Astrocyte (in vitro differentiated cells and primary cell): ENCODE measurements at regions not wholly inside any gene's neighbourhood (a gene's known extent, or its start where the extent isn't known, plus 50 kb on each side); places are given as distances from the start of the nearest gene placed in this dataset.

Source experiments
- DNase-seq: peaks from one replicate; pipeline ENCODE4 v3.0.0-alpha.2; 2010; ENCODE audit warnings: low read depth
- FAIRE-seq: peaks from 2 replicates; lab custom pipeline; 2011; peaks lifted over from hg19 to GRCh38; lab: Jason Lieb, UNC
- H2AFZ ChIP-seq: 2 replicates; pipeline ENCODE4 v1.6.0; 2012; ENCODE audit warnings: low read depth, low read length, inconsistent platforms
- H3K27ac ChIP-seq: 2 replicates; pipeline ENCODE4 v1.5.1; 2011; ENCODE audit warnings: low read depth, low read length, inconsistent platforms
- H3K27me3 ChIP-seq: 2 replicates; pipeline ENCODE4 v1.6.0; 2011; ENCODE audit warnings: low read length, inconsistent platforms; ENCODE audit not compliant: insufficient read depth
- H3K36me3 ChIP-seq: 2 replicates; pipeline ENCODE4 v1.5.1; 2011; ENCODE audit warnings: low read length, inconsistent platforms; ENCODE audit not compliant: insufficient read depth
- H3K4me1 ChIP-seq: 2 replicates; pipeline ENCODE4 v1.5.1; 2011; ENCODE audit warnings: low read length, inconsistent platforms; ENCODE audit not compliant: insufficient read depth
- H3K4me2 ChIP-seq: 2 replicates; pipeline ENCODE4 v1.6.0; 2012; ENCODE audit warnings: low read length, inconsistent platforms
- H3K4me3 ChIP-seq: 2 replicates; pipeline ENCODE4 v1.5.1; 2011; ENCODE audit warnings: low read depth, mild to moderate bottlenecking, low read length, inconsistent platforms; ENCODE audit not compliant: insufficient read depth
- H3K79me2 ChIP-seq: 2 replicates; pipeline ENCODE4 v1.6.0; 2012; ENCODE audit warnings: mild to moderate bottlenecking, low read length, inconsistent platforms; ENCODE audit not compliant: insufficient read depth
- H3K9ac ChIP-seq: 2 replicates; pipeline ENCODE4 v1.6.0; 2012; ENCODE audit warnings: mild to moderate bottlenecking, low read length, inconsistent platforms
- H3K9me3 ChIP-seq: 2 replicates; pipeline ENCODE4 v1.5.1; 2012; ENCODE audit warnings: low read depth, mild to moderate bottlenecking, low read length, inconsistent platforms; ENCODE audit not compliant: insufficient read depth
- H4K20me1 ChIP-seq: 2 replicates; pipeline ENCODE4 v1.6.0; 2012; ENCODE audit warnings: low read length, inconsistent platforms; ENCODE audit not compliant: insufficient read depth
- H3K27ac Mint-ChIP-seq: one replicate; pipeline ENCODE4 v1.8.0; 2021; ENCODE audit warnings: mild to moderate bottlenecking, mixed read lengths; ENCODE audit not compliant: unreplicated experiment
- H3K27me3 Mint-ChIP-seq: one replicate; pipeline ENCODE4 v1.8.0; 2021; ENCODE audit warnings: low read depth, mixed read lengths; ENCODE audit not compliant: unreplicated experiment
- H3K36me3 Mint-ChIP-seq: one replicate; pipeline ENCODE4 v1.8.0; 2021; ENCODE audit warnings: low read depth, mixed read lengths; ENCODE audit not compliant: unreplicated experiment
- H3K4me1 Mint-ChIP-seq: one replicate; pipeline ENCODE4 v1.8.0; 2021; ENCODE audit warnings: low read depth, mixed read lengths; ENCODE audit not compliant: unreplicated experiment
- H3K4me3 Mint-ChIP-seq: one replicate; pipeline ENCODE4 v1.8.0; 2021; ENCODE audit warnings: mild to moderate bottlenecking, moderate library complexity, mixed read lengths; ENCODE audit not compliant: unreplicated experiment
- H3K9me3 Mint-ChIP-seq: one replicate; pipeline ENCODE4 v1.8.0; 2021; ENCODE audit warnings: mild to moderate bottlenecking, mixed read lengths; ENCODE audit not compliant: unreplicated experiment
- CTCF ChIP-seq: IDR thresholded peaks from 2 replicates; pipeline ENCODE4 v1.5.1; 2011; ENCODE audit warnings: low read depth, mild to moderate bottlenecking, inconsistent platforms, low read length, moderate library complexity; ENCODE audit not compliant: insufficient read depth
- EZH2 ChIP-seq: IDR thresholded peaks from 2 replicates; pipeline ENCODE4 v1.6.1; 2012; ENCODE audit warnings: mild to moderate bottlenecking, low read length, inconsistent platforms; ENCODE audit not compliant: insufficient read depth

GRCh38 chr13:74657765-74658164 is 523.6 kb upstream of the KLF12 start:
- no peak overlapping the region for H3K4me3 Mint-ChIP-seq
- Histone ChIP-seq H2AFZ (no peak overlapping the region), H3K4me3 (no peak overlapping the region), H4K20me1 (no peaks in the 10 kb centered on the region), H3K4me1 (no peaks in the 10 kb centered on the region), H3K9me3 (no peaks in the 10 kb centered on the region), H3K27me3 (no peaks in the 10 kb centered on the region), H3K9ac (no peak overlapping the region), H3K4me2 (no peak overlapping the region), H3K79me2 (no peaks in the 10 kb centered on the region), H3K27ac (no peak overlapping the region), H3K36me3 (no peaks in the 10 kb centered on the region)
- no peak for TF ChIP-seq EZH2
- no peak for TF ChIP-seq CTCF
- H3K27ac Mint-ChIP-seq: no peak overlapping the region
- H3K36me3 Mint-ChIP-seq: no peaks in the 10 kb centered on the region
- DNase-seq: no peak
- no peak for FAIRE-seq
- H3K9me3 Mint-ChIP-seq: no peaks in the 10 kb centered on the region
- no peaks in the 10 kb centered on the region for H3K4me1 Mint-ChIP-seq
- no peaks in the 10 kb centered on the region for H3K27me3 Mint-ChIP-seq

GRCh38 chr13:74651121-74651520 is 516.9 kb upstream of the KLF12 start:
- Mint-ChIP-seq H3K36me3 (no peaks in the 10 kb centered on the region), H3K9me3 (no peaks in the 10 kb centered on the region)
- no peaks in the 10 kb centered on the region for H4K20me1 ChIP-seq

More at GRCh38 chr13:74651121-74651520, 516.9 kb upstream of the KLF12 start:
- Histone ChIP-seq H3K36me3 (no peaks in the 10 kb centered on the region), H3K4me3 (no peak overlapping the region), H3K79me2 (no peaks in the 10 kb centered on the region), H2AFZ (no peak overlapping the region), H3K27me3 (no peaks in the 10 kb centered on the region), H3K4me2 (no peak overlapping the region), H3K9me3 (no peaks in the 10 kb centered on the region), H3K27ac (no peak overlapping the region), H3K9ac (no peak overlapping the region), H3K4me1 (no peaks in the 10 kb centered on the region)
- Mint-ChIP-seq H3K4me3 (no peak overlapping the region), H3K4me1 (no peaks in the 10 kb centered on the region), H3K27ac (no peak overlapping the region), H3K27me3 (no peaks in the 10 kb centered on the region)
- TF ChIP-seq CTCF: no peak
- TF ChIP-seq EZH2: no peak
- FAIRE-seq (no peak), DNase-seq (no peak)
